ENCODE measurements at regions not wholly inside any gene's neighbourhood (a gene's known extent, or its start where the extent isn't known, plus 50 kb on each side); places are given as distances from the start of the nearest gene placed in this dataset.

DNA sequence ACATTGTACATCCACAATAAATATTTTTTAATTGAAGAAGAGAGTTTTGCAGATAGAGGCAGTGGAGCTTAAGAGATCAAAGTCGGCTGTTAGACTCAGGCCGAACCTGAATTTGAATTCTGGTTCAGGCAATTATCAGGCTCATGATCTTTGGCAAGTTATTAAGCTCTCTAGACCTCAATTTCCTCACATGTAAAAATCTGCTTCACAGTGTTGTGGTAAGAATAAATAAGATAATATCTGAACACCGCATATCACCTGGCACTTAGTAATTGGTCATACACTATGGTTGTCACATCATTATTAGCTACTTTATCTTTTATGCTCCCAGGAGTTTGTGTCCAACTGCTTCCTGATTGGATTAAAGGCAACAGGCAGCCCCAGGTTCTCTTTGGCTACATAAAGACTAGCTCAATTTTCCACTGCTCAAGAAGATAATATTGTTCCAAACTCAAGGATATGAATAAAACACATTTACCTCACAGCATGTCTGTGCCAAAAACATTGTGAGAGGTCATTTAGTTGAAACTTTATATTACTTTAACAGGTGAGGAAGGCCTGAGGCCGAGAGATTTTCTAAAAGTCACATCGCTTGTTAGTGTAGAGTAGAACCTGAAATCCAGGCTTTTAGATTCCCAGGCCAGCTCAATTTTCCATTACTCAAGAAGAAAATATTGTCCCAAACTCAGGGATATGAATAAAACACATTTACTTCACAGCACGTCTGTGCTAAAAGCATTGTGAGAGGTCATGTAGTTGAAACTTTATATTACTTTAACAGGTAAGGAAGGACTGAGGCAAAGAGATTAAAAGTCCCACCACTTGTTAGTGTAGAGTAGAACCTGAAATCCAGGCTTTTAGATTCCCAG, 289.2 kb upstream of the PTGER4 start:
- ATAC-seq (no peak), DNase-seq (no peak)
- Mint-ChIP-seq H3K27ac (peak overlapping the region; percentile 26), H3K4me1 (peaks cover 51% of the 10 kb centered on the region), H3K27me3 (no peaks in the 10 kb centered on the region), H3K9me3 (ENCODE audit: low read depth) (no peaks in the 10 kb centered on the region), H3K4me3 (no peak overlapping the region), H3K36me3 (ENCODE audit: low read depth) (peaks cover 2% of the 10 kb centered on the region)
- CTCF ChIA-PET = interaction anchor here (1.0 to 1.1 kb wide), 4 partner anchors 9 to 89 kb away, joined by 3 to 6 read pairs (median 4); no protein-coding TSS in a partner anchor
- POLR2A ChIA-PET = interaction anchor here (0.8 kb wide), 1 partner anchor 96 kb away, joined by 4 read pairs; no protein-coding TSS in a partner anchor
- intact Hi-C loops (cut with DNase I, micrococcal nuclease) = no loop called here

DNA sequence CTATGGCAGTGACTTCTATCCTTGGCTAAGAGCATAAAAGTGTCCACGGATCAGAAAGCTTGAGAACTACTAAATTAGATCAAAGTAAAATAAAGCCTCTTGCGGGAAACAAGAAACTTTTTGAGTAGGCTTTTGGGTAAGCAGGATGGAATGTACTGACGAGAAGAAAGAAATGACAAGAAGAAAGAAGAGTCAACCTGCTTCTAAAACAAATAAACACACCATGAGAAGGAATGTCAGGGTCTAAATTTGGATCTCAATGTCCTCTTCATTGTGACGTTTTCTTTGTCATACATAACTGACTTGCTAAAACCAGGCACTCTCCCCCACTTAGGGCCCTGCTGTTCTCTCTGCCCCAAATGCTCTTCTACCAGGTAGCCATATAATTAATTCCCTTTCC, 290.1 kb upstream of the PTGER4 start:
- ChIA-PET POLR2A (no interaction called here), CTCF (interaction anchor here (0.7 to 1.1 kb wide), 4 partner anchors 9 to 90 kb away, joined by 3 to 6 read pairs (median 3); no protein-coding TSS in a partner anchor)
- no peak for DNase-seq
- Mint-ChIP-seq H3K4me1 (peaks cover 61% of the 10 kb centered on the region), H3K36me3 (ENCODE audit: low read depth) (peaks cover 2% of the 10 kb centered on the region), H3K27ac (peak overlapping the region; percentile 17), H3K9me3 (ENCODE audit: low read depth) (no peaks in the 10 kb centered on the region), H3K27me3 (no peaks in the 10 kb centered on the region), H3K4me3 (no peak overlapping the region)
- ATAC-seq = no peak
- intact Hi-C loops (cut with DNase I, micrococcal nuclease) = loop anchor here (5.0 kb wide), 1 partner anchor 348 kb away; no protein-coding TSS in a partner anchor

DNA sequence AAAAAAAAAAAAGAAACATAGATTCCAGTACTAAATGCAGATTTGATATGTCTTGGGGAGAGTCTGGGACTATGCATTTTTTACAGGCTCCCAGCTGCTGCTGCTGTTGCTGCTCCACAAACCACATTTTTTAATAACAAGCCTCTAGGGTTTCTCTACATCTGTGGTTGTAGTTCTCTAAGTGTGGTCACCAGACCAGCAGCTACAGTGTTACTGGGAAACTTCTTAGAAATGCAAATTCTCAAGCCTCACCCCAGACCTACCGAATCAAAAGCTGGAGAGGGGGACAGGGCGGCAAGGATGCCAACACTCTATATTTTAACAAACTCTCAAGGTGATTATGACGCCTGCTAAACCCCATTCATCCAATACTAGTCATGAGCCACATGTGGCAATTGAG, 293.4 kb upstream of the PTGER4 start:
- ATAC-seq = peak; percentile 11
- Mint-ChIP-seq H3K9me3 (ENCODE audit: low read depth) (no peaks in the 10 kb centered on the region), H3K4me1 (peaks cover 86% of the 10 kb centered on the region), H3K4me3 (no peak overlapping the region), H3K27ac (peak overlapping the region; percentile 92), H3K27me3 (no peaks in the 10 kb centered on the region), H3K36me3 (ENCODE audit: low read depth) (peaks cover 2% of the 10 kb centered on the region)
- intact Hi-C loops (cut with DNase I, micrococcal nuclease) = loop anchor here (5.0 kb wide), 1 partner anchor 351 kb away; no protein-coding TSS in a partner anchor
- POLR2A ChIA-PET = interaction anchor here (1.4 kb wide), 1 partner anchor 294 kb away, joined by 3 read pairs; the partner anchor contains the start of gene PTGER4
- CTCF ChIA-PET = interaction anchor here (0.5 to 4.0 kb wide), 6 partner anchors 12 to 677 kb away, joined by 3 to 23 read pairs (median 5); no protein-coding TSS in a partner anchor
- peak; percentile 39 for DNase-seq

DNA sequence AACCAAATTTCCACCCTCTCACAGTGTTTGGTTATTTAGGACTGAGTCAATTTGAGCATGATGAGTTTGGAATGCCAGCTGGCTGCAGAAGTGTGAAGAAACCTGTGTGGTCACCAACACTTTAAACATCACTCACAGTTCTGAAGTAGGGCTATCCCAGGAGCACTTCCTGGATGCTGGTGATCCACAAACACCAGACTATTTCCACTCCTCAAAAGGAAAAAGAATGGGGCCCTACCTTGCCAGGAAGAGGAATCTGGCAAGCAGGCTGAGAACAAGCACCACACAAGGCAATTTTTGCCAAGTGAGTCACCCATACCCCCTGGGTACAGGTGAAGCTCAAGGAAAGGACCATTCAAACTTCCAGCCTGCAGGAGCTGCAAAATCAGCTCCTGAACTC, 294.2 kb upstream of the PTGER4 start:
- ChIA-PET CTCF (interaction anchor here (0.6 to 4.0 kb wide), 10 partner anchors 17 to 437 kb away, joined by 3 to 23 read pairs (median 5); partner anchors contain the start of gene PTGER4), POLR2A (interaction anchor here (0.6 to 2.6 kb wide), 6 partner anchors 16 to 294 kb away, joined by 3 to 22 read pairs (median 8); partner anchors contain the start of gene PTGER4)
- intact Hi-C loops (cut with DNase I, micrococcal nuclease) = loop anchor here (2.0 to 5.0 kb wide), 3 partner anchors 51 to 352 kb away; partner anchors contain the start of gene PTGER4 (in 1 of the 2)
- no peaks in the 10 kb centered on the region for H3K27me3 Mint-ChIP-seq
- peak overlapping the region; percentile 92 for H3K27ac Mint-ChIP-seq
- H3K36me3 Mint-ChIP-seq (ENCODE audit: low read depth) = peaks cover 2% of the 10 kb centered on the region
- H3K9me3 Mint-ChIP-seq (ENCODE audit: low read depth) = no peaks in the 10 kb centered on the region
- DNase-seq (peak; percentile 16), ATAC-seq (no peak)
- peaks cover 89% of the 10 kb centered on the region for H3K4me1 Mint-ChIP-seq
- no peak overlapping the region for H3K4me3 Mint-ChIP-seq

DNA sequence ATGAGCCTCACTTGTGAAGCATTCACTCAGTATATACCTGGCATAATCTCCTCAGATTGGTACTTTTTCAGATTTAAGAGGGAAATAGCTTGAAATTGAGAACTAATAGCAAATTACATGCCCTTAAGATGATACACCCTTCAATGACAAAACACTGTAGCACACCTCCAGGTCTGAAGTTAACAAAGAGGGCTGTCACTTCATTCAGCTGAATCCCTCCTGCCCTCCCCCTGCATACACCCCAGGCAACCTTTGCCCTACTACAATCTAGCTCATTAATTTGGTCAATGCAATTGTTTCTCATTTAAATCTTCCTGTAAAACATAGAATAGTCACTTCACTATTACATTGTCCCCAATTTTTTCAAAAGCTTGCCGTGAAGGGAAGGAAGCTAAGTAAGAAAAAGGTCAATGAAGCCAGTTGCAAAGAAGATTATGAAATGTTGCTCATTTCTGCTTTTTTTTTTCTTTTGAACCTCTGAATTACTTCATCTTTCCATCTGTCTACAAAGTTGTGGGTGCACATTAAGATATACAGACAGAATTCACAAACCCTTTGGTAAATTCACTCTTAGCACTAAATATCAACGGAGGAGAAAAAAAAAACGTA, 294.8 kb upstream of the PTGER4 start:
- intact Hi-C loops (cut with DNase I, micrococcal nuclease) = loop anchor here (1.0 to 5.0 kb wide), 17 partner anchors 19 to 438 kb away; partner anchors contain the start of gene PTGER4 (in 2 of the 2)
- H3K27me3 Mint-ChIP-seq = no peaks in the 10 kb centered on the region

DNA sequence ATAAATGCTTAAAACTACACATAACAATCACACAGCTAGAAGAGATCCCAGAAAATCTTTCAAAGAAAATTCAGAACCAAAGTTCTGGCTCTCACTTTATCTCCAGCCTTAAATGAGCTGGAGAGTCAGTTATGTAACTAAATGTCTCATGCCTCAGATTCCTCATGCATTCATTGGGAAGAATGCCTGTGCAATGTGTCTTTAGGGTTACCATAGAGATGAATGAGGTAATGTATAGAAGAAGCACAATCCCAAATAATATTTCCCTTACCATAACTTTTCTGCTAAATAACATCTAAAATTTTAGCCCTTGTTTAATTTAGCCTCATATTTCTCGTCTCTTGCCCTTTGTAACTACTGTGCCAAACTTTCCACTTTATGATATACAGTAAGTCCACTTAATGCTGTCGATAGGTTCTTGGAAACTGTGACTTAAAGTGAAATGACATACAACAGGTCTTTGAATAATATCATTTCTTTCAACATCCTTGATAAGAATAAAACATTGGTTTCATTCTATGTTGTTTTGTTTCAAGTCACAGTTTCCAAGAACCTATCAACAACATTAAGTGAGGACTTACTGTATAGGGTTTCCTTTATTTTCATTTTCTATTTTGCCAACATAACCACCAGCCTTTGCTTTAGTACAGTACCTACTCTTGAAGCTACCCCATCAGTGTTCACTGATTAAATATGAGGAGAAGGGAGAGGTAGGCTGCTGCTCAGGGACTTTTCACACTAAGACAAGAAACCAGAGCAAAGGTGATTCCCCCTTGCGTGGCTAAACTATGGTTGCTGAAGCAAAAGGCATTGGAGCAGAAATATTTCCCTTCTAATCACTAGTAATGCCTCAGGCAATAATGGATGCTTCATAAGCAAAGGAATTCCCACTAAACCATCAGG, 295.7 kb upstream of the PTGER4 start:
- intact Hi-C loops (cut with DNase I, micrococcal nuclease) = loop anchor here (1.0 to 5.0 kb wide), 17 partner anchors 20 to 437 kb away; partner anchors contain the start of gene PTGER4 (in 2 of the 2)
- peak overlapping the region; percentile 28 for H3K4me3 Mint-ChIP-seq
- H3K27ac Mint-ChIP-seq = peak overlapping the region; percentile 92
- peak; percentile 58 for DNase-seq
- ChIA-PET POLR2A (interaction anchor here (0.6 to 2.6 kb wide), 10 partner anchors 17 to 270 kb away, joined by 3 to 22 read pairs (median 4); no protein-coding TSS in a partner anchor), CTCF (interaction anchor here (0.6 to 4.0 kb wide), 16 partner anchors 16 to 435 kb away, joined by 3 to 23 read pairs (median 3); partner anchors contain the start of gene PTGER4)
- H3K27me3 Mint-ChIP-seq = no peaks in the 10 kb centered on the region
- peaks cover 16% of the 10 kb centered on the region for H3K36me3 Mint-ChIP-seq (ENCODE audit: low read depth)
- H3K4me1 Mint-ChIP-seq = peaks cover 87% of the 10 kb centered on the region
- peaks cover 9% of the 10 kb centered on the region for H3K9me3 Mint-ChIP-seq (ENCODE audit: low read depth)
- peak; percentile 86 for ATAC-seq

More for the DNA sequence above, 294.8 kb upstream of the PTGER4 start:
- ChIA-PET POLR2A (interaction anchor here (0.6 to 2.6 kb wide), 11 partner anchors 16 to 295 kb away, joined by 3 to 22 read pairs (median 4); partner anchors contain the start of gene PTGER4), CTCF (interaction anchor here (0.6 to 4.0 kb wide), 16 partner anchors 16 to 1156 kb away, joined by 3 to 23 read pairs (median 4); partner anchors contain the start of gene PTGER4)
- Mint-ChIP-seq H3K4me3 (peak overlapping the region; percentile 28), H3K4me1 (peaks cover 88% of the 10 kb centered on the region), H3K27ac (peak overlapping the region; percentile 92), H3K9me3 (ENCODE audit: low read depth) (peaks cover 5% of the 10 kb centered on the region), H3K36me3 (ENCODE audit: low read depth) (peaks cover 7% of the 10 kb centered on the region)
- ATAC-seq (peak; percentile 6), DNase-seq (no peak)

DNA sequence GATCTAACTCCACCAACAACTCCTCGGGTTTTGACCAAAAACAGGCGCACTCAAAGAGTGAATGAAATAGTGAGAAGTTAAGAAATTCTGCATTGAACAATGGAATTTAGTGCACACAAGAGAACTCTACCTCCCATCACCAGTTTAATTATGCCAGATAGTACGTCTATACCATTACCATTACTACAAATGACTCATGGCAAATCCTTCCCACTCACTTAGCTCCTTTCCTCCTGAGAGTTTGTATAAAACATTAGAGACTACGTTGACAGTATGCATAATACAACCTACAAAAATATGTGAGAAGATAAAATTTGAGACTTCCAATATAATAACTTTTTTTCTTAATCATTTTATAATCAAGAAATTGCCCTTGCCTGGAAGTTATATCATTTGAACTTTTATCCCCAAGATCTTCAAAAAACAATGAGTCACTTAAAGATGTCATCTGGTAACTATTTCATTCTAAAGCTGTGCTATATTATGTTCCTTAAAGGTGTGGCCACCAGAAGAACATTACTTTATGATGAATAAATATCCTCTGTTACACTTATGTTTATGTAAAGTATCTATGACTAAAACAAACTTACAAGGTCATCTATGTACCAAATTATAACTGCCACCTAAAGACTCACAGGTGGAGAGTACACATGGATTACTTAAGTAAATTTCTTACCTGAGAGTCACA, 297.9 kb upstream of the PTGER4 start:
- Mint-ChIP-seq H3K36me3 (ENCODE audit: low read depth) (peaks cover 25% of the 10 kb centered on the region), H3K27me3 (no peaks in the 10 kb centered on the region), H3K9me3 (ENCODE audit: low read depth) (peaks cover 13% of the 10 kb centered on the region), H3K27ac (peak overlapping the region; percentile 66), H3K4me3 (no peak overlapping the region), H3K4me1 (peaks cover 86% of the 10 kb centered on the region)
- DNase-seq (no peak), ATAC-seq (peak; percentile 31)
- ChIA-PET CTCF (interaction anchor here (1.2 kb wide), 1 partner anchor 23 kb away, joined by 4 read pairs; no protein-coding TSS in a partner anchor), POLR2A (interaction anchor here (0.6 to 1.2 kb wide), 5 partner anchors 22 to 158 kb away, joined by 3 to 6 read pairs (median 5); no protein-coding TSS in a partner anchor)
- intact Hi-C loops (cut with DNase I, micrococcal nuclease) = loop anchor here (1.0 to 5.0 kb wide), 3 partner anchors 196 to 435 kb away; no protein-coding TSS in a partner anchor

DNA sequence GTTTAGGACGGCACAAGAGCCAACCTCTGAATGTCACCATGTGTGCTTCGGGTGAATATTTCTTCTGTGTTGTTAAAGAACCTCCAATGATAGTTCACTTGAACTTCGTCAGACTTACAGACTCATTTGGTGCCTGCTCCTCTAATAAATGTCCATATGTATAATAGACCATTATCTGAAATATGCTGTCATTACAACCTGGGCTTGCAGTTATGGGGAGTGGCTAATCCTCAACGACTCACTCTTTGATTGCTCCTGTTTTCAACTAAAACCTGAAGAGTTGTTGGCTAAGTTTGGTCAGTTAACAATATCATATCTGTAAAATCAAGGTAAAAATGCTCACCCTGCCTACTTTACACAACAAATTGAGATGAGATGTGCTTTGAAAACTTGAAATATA, 298.7 kb upstream of the PTGER4 start:
- DNase-seq (no peak), ATAC-seq (no peak)
- intact Hi-C loops (cut with DNase I, micrococcal nuclease) = loop anchor here in 1 of 2 experiments (5.0 kb wide), 1 partner anchor 434 kb away; no protein-coding TSS in a partner anchor
- Mint-ChIP-seq H3K4me1 (peaks cover 83% of the 10 kb centered on the region), H3K9me3 (ENCODE audit: low read depth) (peaks cover 13% of the 10 kb centered on the region), H3K27me3 (no peaks in the 10 kb centered on the region), H3K36me3 (ENCODE audit: low read depth) (peaks cover 25% of the 10 kb centered on the region), H3K27ac (peak overlapping the region; percentile 66), H3K4me3 (no peak overlapping the region)
- ChIA-PET POLR2A (interaction anchor here (0.7 to 1.2 kb wide), 4 partner anchors 29 to 157 kb away, joined by 3 to 5 read pairs (median 4); no protein-coding TSS in a partner anchor), CTCF (interaction anchor here (0.6 to 1.2 kb wide), 2 partner anchors 24 to 291 kb away, joined by 3 to 4 read pairs; no protein-coding TSS in a partner anchor)

DNA sequence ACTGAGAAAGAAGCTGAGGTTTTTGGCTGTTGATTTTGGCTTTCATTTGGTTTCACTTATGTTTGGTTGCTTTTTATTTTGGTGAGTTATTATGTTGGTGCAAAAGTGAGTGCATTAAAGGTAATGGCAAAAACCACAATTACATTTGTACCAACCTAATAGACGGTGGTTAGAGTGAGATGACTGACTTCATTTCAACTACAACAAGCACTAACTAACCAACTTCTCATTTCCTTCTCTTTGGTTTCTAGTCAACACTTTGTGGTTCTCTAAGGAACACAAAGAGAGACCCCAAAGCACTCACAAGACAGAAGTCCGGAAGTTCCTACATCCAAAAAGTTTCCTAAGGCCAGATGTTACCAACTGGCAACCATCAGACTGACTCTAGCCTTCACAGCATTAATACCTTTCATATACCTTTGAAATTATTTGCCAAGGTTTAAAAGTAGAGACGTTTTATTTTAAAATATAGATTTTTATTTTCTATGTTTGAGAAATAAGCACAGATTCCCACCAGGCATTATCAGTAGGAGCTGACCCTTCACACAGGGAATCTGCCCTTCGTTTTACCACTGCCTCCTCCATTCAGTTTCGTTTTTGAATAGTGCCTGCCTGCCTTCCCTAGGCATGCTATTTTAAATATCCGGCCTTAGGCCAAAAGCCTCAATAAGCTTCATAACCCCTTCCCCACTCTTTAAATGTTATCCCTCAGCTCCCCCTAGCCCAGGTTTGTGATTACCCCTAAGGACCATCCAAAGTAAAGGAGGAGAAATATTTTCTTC, 301.1 kb upstream of the PTGER4 start:
- POLR2A ChIA-PET = interaction anchor here (1.0 kb wide), 1 partner anchor 23 kb away, joined by 4 read pairs; no protein-coding TSS in a partner anchor
- H3K4me3 Mint-ChIP-seq = no peak overlapping the region
- intact Hi-C loops (cut with DNase I, micrococcal nuclease) = no loop called here
- peaks cover 13% of the 10 kb centered on the region for H3K9me3 Mint-ChIP-seq (ENCODE audit: low read depth)
- peak; percentile 23 for ATAC-seq
- H3K27me3 Mint-ChIP-seq = no peaks in the 10 kb centered on the region
- peaks cover 62% of the 10 kb centered on the region for H3K4me1 Mint-ChIP-seq
- CTCF ChIA-PET = interaction anchor here (0.6 kb wide), 1 partner anchor 616 kb away, joined by 3 read pairs; no protein-coding TSS in a partner anchor
- DNase-seq = no peak
- H3K36me3 Mint-ChIP-seq (ENCODE audit: low read depth) = peaks cover 25% of the 10 kb centered on the region
- H3K27ac Mint-ChIP-seq = peak overlapping the region; percentile 83
